Effector CD4-positive, alpha-beta T cell (primary cell): ENCODE measurements at regions not wholly inside any gene's neighbourhood (a gene's known extent, or its start where the extent isn't known, plus 50 kb on each side); places are given as distances from the start of the nearest gene placed in this dataset.

ENCODE experiments used
- DNase-seq: peaks from one replicate; pipeline ENCODE4 v3.0.0-alpha.2; 2020

- no peak for DNase-seq
These were observed 510.2 kb upstream of the USP24 start for GRCh38 chr1:55725378-55725777.

- DNase-seq = no peak
These were observed 509.6 kb upstream of the USP24 start for GRCh38 chr1:55724551-55725325.

- no peak for DNase-seq
These were observed 507.8 kb upstream of the USP24 start for GRCh38 chr1:55723001-55723400.

- no peak for DNase-seq
These were observed 505.1 kb upstream of the USP24 start for GRCh38 chr1:55720261-55720660.

- no peak for DNase-seq
These were observed 503.9 kb upstream of the USP24 start for GRCh38 chr1:55718758-55719671.

GRCh38 chr1:55717111-55717510 lies 501.9 kb upstream of the USP24 start:
- DNase-seq = no peak

- DNase-seq = no peak
These were observed 501.4 kb upstream of the USP24 start for GRCh38 chr1:55716610-55717009.

GRCh38 chr1:55716151-55716550 lies 501.0 kb upstream of the USP24 start:
- no peak for DNase-seq

- DNase-seq = no peak
These were observed 499.1 kb upstream of the USP24 start for GRCh38 chr1:55714230-55714629.

- DNase-seq = no peak
These were observed 498.4 kb upstream of the USP24 start for GRCh38 chr1:55713516-55713915.

GRCh38 chr1:55712148-55712547 lies 497.0 kb upstream of the USP24 start:
- DNase-seq = no peak

- no peak for DNase-seq
These were observed 493.6 kb upstream of the USP24 start for GRCh38 chr1:55708781-55709180.

- no peak for DNase-seq
These were observed 492.7 kb upstream of the USP24 start for GRCh38 chr1:55707846-55708245.

- DNase-seq = no peak
These were observed 492.0 kb upstream of the USP24 start for GRCh38 chr1:55707196-55707595.

GRCh38 chr1:55706397-55706796 lies 491.2 kb upstream of the USP24 start:
- no peak for DNase-seq

GRCh38 chr1:55703726-55704363 lies 488.7 kb upstream of the USP24 start:
- DNase-seq = no peak

- no peak for DNase-seq
These were observed 486.9 kb upstream of the USP24 start for GRCh38 chr1:55702064-55702463.

- no peak for DNase-seq
These were observed 485.4 kb upstream of the USP24 start for GRCh38 chr1:55700359-55701130.

- DNase-seq = no peak
These were observed 484.1 kb upstream of the USP24 start for GRCh38 chr1:55699228-55699627.

- DNase-seq = no peak
These were observed 482.9 kb upstream of the USP24 start for GRCh38 chr1:55697997-55698535.

- DNase-seq = no peak
These were observed 481.7 kb upstream of the USP24 start for GRCh38 chr1:55696891-55697290.

- no peak for DNase-seq
These were observed 481.1 kb upstream of the USP24 start for GRCh38 chr1:55696181-55696754.
